Prostate gland (tissue), 2 donors: ENCODE measurements at regions not wholly inside any gene's neighbourhood (a gene's known extent, or its start where the extent isn't known, plus 50 kb on each side); places are given as distances from the start of the nearest gene placed in this dataset.

Experiments
- POLR2A ChIP-seq: fragments of 450-650 bp; IDR thresholded peaks from one replicate; pipeline ENCODE4 v1.6.1; 2016; ENCODE audit warnings: antibody characterized with exemption, mild to moderate bottlenecking
- TF ChIP-seq, protein P1 (sequence below), 4 experiments: fragments of 200-600 bp in 2 of 4; fragments of 450-650 bp in 2 of 4; sonication (generic) in 2 of 4; IDR thresholded peaks; 1 replicate in 3 of 4; 2 replicates in 1 of 4; pipeline ENCODE4 v1.5.1; 2016 to 2019; ENCODE audit warnings: antibody characterized with exemption in 4 of 4, mild to moderate bottlenecking in 2 of 4, moderate library complexity in 2 of 4

DNA sequence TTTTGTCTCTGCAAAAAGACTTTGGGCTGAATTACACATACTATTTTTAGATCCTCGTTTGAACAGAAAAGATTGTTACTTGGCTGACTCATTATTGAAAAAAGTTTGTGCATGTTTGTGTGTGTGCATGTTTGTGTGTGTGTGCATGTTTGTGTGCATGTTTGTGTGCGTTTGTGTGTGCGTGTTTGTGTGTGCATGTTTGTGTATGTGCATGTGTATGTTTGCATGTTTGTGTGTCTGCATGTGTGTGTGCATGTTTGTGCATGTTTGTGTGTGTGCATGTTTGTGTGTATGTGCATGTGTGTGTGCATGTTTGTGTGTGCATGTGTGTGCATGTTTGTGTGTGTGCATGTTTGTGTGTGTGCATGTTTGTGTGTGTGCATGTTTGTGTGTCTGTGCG is 201.1 kb upstream of the FAT1 start:
- TF ChIP-seq, protein P1, sequence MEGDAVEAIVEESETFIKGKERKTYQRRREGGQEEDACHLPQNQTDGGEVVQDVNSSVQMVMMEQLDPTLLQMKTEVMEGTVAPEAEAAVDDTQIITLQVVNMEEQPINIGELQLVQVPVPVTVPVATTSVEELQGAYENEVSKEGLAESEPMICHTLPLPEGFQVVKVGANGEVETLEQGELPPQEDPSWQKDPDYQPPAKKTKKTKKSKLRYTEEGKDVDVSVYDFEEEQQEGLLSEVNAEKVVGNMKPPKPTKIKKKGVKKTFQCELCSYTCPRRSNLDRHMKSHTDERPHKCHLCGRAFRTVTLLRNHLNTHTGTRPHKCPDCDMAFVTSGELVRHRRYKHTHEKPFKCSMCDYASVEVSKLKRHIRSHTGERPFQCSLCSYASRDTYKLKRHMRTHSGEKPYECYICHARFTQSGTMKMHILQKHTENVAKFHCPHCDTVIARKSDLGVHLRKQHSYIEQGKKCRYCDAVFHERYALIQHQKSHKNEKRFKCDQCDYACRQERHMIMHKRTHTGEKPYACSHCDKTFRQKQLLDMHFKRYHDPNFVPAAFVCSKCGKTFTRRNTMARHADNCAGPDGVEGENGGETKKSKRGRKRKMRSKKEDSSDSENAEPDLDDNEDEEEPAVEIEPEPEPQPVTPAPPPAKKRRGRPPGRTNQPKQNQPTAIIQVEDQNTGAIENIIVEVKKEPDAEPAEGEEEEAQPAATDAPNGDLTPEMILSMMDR (IDR thresholded peaks at IDR 0.05), result no peak
- TF ChIP-seq POLR2A, result no peak
